Karpas-422 (cell line): ENCODE measurements at regions not wholly inside any gene's neighbourhood (a gene's known extent, or its start where the extent isn't known, plus 50 kb on each side); places are given as distances from the start of the nearest gene placed in this dataset.

ENCODE experiments used
- DNase-seq: peaks from one replicate; pipeline ENCODE4 v3.0.0-alpha.2; 2015
- H2AFZ ChIP-seq: fragments of 200-600 bp; sonication (generic); 2 replicates; pipeline ENCODE4 v1.6.1; 2014; ENCODE audit warnings: antibody characterized with exemption, low read length, mixed read lengths
- H3K27ac ChIP-seq: fragments of 200-600 bp; sonication (generic); 2 replicates; pipeline ENCODE4 v1.5.1; 2014; ENCODE audit warnings: mild to moderate bottlenecking, low read length, moderate library complexity
- H3K27me3 ChIP-seq: fragments of 200-600 bp; sonication (generic); 2 replicates; pipeline ENCODE4 v1.6.1; 2014; ENCODE audit warnings: low read length, mixed read lengths
- H3K36me3 ChIP-seq: fragments of 200-600 bp; sonication (generic); 2 replicates; pipeline ENCODE4 v1.6.1; 2014; ENCODE audit warnings: low read length, mixed read lengths; ENCODE audit not compliant: insufficient read depth
- H3K4me1 ChIP-seq: fragments of 200-600 bp; sonication (generic); 2 replicates; pipeline ENCODE4 v1.6.1; 2014; ENCODE audit warnings: mild to moderate bottlenecking, low read length, mixed read lengths
- H3K4me2 ChIP-seq: fragments of 200-600 bp; sonication (generic); 2 replicates; pipeline ENCODE4 v1.6.1; 2014; ENCODE audit warnings: low read length, low read depth, mild to moderate bottlenecking; ENCODE audit not compliant: poor library complexity, severe bottlenecking
- H3K4me3 ChIP-seq: fragments of 200-600 bp; sonication (generic); 2 replicates; pipeline ENCODE4 v1.5.1; 2014; ENCODE audit warnings: mild to moderate bottlenecking, antibody characterized with exemption, low read length, mixed read lengths
- H3K79me2 ChIP-seq: fragments of 200-600 bp; sonication (generic); 2 replicates; pipeline ENCODE4 v1.6.1; 2014; ENCODE audit warnings: mild to moderate bottlenecking, low read length, mixed read lengths
- H3K9ac ChIP-seq: fragments of 200-600 bp; sonication (generic); 2 replicates; pipeline ENCODE4 v1.6.0; 2014; ENCODE audit warnings: low read length
- H3K9me2 ChIP-seq: fragments of 200-600 bp; sonication (generic), shearing (Covaris generic); replicated peaks from 2 replicates; pipeline ENCODE4 v1.6.0; 2014; ENCODE audit warnings: mild to moderate bottlenecking, low read length, moderate library complexity; ENCODE audit not compliant: insufficient read depth
- H3K9me3 ChIP-seq: fragments of 300-700, 200-600 bp; sonication (generic); 2 replicates; pipeline ENCODE4 v1.6.1; 2014; ENCODE audit warnings: low read length, mixed read lengths
- H4K20me1 ChIP-seq: fragments of 200-600 bp; sonication (generic); 2 replicates; pipeline ENCODE4 v1.6.1; 2014; ENCODE audit warnings: mild to moderate bottlenecking, antibody characterized with exemption, low read length, low read depth; ENCODE audit not compliant: insufficient read depth

DNA sequence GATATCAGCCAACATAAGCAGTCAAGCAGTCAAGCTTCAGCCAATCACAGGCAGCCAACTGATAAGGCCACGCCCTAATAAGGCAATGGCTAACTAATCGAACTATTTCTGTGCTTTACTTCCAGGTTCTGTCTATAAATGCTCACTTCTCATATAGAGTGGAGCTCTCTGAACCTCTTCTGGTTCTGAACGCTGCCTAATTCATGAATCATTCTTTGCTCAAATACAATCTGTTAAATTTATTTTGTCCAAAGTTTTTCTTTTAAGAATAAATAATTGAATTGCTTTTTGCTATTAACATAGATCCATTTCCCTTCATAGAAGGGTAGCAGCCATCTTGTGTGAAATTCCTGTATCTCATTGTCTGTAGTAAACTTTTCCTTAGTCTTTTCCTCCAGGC lies 97.9 kb upstream of the TMEM72 start:
- Histone ChIP-seq H3K36me3 (no peaks in the 10 kb centered on the region), H3K27ac (no peak overlapping the region), H4K20me1 (no peaks in the 10 kb centered on the region), H3K9me2 (no peaks in the 10 kb centered on the region), H3K9ac (no peak overlapping the region), H3K4me1 (no peaks in the 10 kb centered on the region), H2AFZ (no peak overlapping the region), H3K27me3 (no peaks in the 10 kb centered on the region), H3K4me2 (no peak overlapping the region), H3K79me2 (no peaks in the 10 kb centered on the region), H3K9me3 (no peaks in the 10 kb centered on the region), H3K4me3 (no peak overlapping the region)
- no peak for DNase-seq

DNA sequence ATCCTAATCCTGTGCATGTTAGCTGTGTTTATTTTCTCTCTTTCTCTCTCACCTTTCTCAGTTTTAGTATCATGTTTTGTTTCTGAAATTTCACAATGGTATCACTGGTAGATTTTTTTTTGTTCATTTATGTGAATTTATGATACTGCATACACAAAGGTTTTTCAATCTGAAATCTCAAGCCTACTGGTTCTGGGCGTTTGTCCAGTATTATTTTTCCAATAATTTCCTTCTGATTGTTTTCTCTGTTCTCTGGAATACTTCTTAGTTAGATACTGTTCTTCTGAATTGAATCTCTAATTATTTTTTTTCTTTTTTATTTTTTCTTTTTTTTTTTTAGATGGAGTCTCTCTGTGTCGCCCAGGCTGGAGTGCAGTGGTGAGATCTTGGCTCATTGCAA lies 96.2 kb upstream of the TMEM72 start:
- Histone ChIP-seq H4K20me1 (no peaks in the 10 kb centered on the region), H2AFZ (no peak overlapping the region), H3K4me1 (no peaks in the 10 kb centered on the region), H3K27ac (no peak overlapping the region), H3K79me2 (no peaks in the 10 kb centered on the region), H3K9me2 (no peaks in the 10 kb centered on the region), H3K9ac (no peak overlapping the region), H3K4me3 (no peak overlapping the region), H3K9me3 (no peaks in the 10 kb centered on the region), H3K36me3 (no peaks in the 10 kb centered on the region), H3K27me3 (no peaks in the 10 kb centered on the region), H3K4me2 (no peak overlapping the region)
- no peak for DNase-seq

DNA sequence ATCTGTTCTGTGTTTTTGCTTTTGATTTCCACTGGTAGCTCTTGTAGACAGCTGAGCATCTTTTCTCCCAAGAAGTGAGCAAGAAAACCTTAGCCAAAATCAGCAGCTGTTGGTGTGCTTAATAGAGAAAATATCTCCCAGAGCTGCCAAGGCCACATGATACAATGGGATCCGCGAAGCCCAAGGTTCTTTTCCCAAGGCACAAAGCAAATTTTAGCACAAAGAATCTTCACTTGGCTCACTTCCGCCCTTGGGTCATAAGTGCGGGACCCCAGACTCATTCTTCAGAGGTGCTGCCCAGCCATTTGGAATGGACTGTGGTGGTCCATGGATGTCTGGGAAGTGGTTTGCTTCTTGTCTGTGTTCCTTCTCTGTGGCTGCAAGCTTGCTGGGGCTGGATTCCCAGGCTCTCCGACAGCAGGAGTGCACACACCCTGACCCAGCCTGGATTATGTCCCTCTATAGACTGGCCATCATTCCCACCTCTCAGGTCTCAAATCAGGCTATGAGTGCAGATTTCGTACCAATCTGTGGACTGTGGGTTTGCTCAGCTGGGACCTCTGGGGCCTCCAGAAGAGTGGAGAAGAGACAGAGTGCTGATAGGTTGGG lies 93.0 kb upstream of the TMEM72 start:
- Histone ChIP-seq H3K27ac (no peak overlapping the region), H3K9me3 (no peaks in the 10 kb centered on the region), H4K20me1 (no peaks in the 10 kb centered on the region), H3K4me2 (no peak overlapping the region), H3K9ac (no peak overlapping the region), H3K9me2 (no peaks in the 10 kb centered on the region), H3K4me1 (no peaks in the 10 kb centered on the region), H3K36me3 (no peaks in the 10 kb centered on the region), H2AFZ (no peak overlapping the region), H3K27me3 (no peaks in the 10 kb centered on the region), H3K4me3 (no peak overlapping the region), H3K79me2 (no peaks in the 10 kb centered on the region)
- no peak for DNase-seq

DNA sequence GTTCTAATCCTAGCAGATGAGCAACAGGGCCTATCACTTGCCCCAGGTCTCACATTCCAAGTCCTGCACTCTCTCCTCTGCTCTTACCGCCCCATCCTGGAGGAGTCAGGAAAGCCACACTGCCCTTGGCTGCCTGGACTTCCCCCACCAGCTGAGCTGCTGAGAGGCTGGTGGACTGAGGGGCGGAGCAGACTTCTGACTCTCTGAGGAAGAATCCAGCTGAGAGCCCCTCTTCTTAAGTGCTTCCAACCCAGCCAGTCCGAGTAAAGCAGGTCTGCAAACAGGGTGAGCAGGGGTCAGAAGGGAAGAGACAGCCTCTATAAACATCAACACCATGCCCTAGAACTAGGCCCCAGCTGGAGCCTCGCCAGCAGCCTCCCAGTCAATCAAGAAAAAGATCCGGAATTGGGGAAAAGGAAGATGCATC lies 92.4 kb upstream of the TMEM72 start:
- no peak overlapping the region for H3K9ac ChIP-seq
- no peak for DNase-seq
- no peaks in the 10 kb centered on the region for H3K9me3 ChIP-seq
- no peaks in the 10 kb centered on the region for H3K36me3 ChIP-seq
- no peak overlapping the region for H3K27ac ChIP-seq
- no peaks in the 10 kb centered on the region for H3K4me1 ChIP-seq
- no peaks in the 10 kb centered on the region for H3K27me3 ChIP-seq
- no peak overlapping the region for H3K4me3 ChIP-seq
- no peaks in the 10 kb centered on the region for H4K20me1 ChIP-seq
- no peak overlapping the region for H3K4me2 ChIP-seq
- H3K79me2 ChIP-seq = no peaks in the 10 kb centered on the region
- no peak overlapping the region for H2AFZ ChIP-seq
- H3K9me2 ChIP-seq = no peaks in the 10 kb centered on the region

GRCh38 chr10:44820094-44820493 lies 91.0 kb upstream of the TMEM72 start:
- H4K20me1 ChIP-seq = no peaks in the 10 kb centered on the region

DNA sequence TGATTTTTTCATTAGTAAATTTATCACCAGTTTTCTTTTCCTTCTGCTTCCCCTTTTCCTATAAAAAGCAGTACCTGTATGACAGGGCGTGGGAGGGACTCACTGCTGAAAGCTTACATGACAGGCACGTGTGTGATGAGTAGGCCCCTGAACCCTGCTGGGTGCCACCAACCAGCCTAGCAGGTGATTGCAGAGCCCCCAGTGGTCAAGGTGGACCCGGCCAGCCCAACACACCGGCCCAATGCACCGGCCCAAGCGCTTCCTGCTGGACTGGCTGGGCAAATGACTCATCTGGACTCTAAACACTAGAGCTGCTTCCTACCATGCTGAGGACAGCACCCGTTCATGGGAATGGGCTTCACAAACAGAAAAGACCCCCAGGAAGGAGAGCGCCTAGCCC lies 89.8 kb upstream of the TMEM72 start:
- Histone ChIP-seq H4K20me1 (no peaks in the 10 kb centered on the region), H3K9ac (no peak overlapping the region), H3K27me3 (no peaks in the 10 kb centered on the region), H3K4me1 (no peaks in the 10 kb centered on the region), H3K36me3 (no peaks in the 10 kb centered on the region), H2AFZ (no peak overlapping the region), H3K9me2 (no peaks in the 10 kb centered on the region), H3K4me3 (no peak overlapping the region), H3K79me2 (no peaks in the 10 kb centered on the region), H3K4me2 (no peak overlapping the region), H3K9me3 (no peaks in the 10 kb centered on the region), H3K27ac (no peak overlapping the region)
- no peak for DNase-seq

More at GRCh38 chr10:44820094-44820493, 91.0 kb upstream of the TMEM72 start:
- no peaks in the 10 kb centered on the region for H3K36me3 ChIP-seq
- no peaks in the 10 kb centered on the region for H3K79me2 ChIP-seq
- no peak overlapping the region for H3K27ac ChIP-seq
- H3K27me3 ChIP-seq = no peaks in the 10 kb centered on the region
- no peaks in the 10 kb centered on the region for H3K9me3 ChIP-seq
- DNase-seq = no peak
- H3K4me1 ChIP-seq = no peaks in the 10 kb centered on the region
- no peak overlapping the region for H3K4me2 ChIP-seq
- no peak overlapping the region for H3K4me3 ChIP-seq
- H3K9me2 ChIP-seq = no peaks in the 10 kb centered on the region
- H3K9ac ChIP-seq = no peak overlapping the region
- no peak overlapping the region for H2AFZ ChIP-seq

DNA sequence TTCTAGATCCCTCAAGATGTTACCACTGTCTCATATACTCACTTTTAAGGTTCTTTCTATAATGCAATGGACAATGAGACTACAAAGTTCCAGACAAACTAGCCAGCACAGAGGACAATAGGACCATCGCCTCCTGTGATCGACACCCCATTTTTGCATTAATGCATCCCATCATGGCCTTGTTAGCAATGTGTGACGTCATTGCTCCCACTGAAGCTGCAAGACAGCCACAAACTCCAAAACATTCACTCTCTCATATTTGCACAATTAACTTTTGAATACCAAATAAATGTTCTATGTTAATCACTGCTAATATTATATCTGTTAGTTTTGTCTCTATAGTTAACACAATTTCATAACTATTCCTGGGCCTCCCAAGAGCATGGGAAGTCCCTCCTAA lies 88.8 kb upstream of the TMEM72 start:
- DNase-seq = no peak
- H3K9me2 ChIP-seq = no peaks in the 10 kb centered on the region
- no peaks in the 10 kb centered on the region for H3K36me3 ChIP-seq
- H3K4me1 ChIP-seq = no peaks in the 10 kb centered on the region
- H3K9ac ChIP-seq = no peak overlapping the region
- no peaks in the 10 kb centered on the region for H4K20me1 ChIP-seq
- H3K27ac ChIP-seq = no peak overlapping the region
- H3K4me2 ChIP-seq = no peak overlapping the region
- no peaks in the 10 kb centered on the region for H3K79me2 ChIP-seq
- no peak overlapping the region for H3K4me3 ChIP-seq
- no peaks in the 10 kb centered on the region for H3K9me3 ChIP-seq
- no peak overlapping the region for H2AFZ ChIP-seq
- no peaks in the 10 kb centered on the region for H3K27me3 ChIP-seq

DNA sequence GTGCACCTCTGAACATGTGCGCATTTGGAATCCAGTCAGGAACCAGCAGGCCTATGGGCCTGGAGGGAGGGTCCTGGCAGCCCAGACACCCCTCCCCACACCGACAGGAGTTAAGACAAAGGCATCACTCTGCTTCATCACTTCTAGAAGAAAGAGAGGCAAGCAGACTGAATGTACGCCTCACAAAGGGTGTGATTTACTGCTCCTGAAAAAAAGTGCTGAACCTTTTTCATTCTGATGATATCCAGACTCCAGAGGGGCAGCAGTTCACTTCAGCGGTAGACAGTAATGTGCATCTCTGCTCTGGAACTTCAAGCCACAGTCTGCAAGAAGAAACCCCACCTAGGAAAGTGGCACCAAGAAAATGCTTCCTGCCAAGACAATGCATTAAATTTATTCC lies 88.2 kb upstream of the TMEM72 start:
- no peak overlapping the region for H3K9ac ChIP-seq
- no peaks in the 10 kb centered on the region for H3K9me3 ChIP-seq
- no peaks in the 10 kb centered on the region for H3K36me3 ChIP-seq
- no peaks in the 10 kb centered on the region for H3K79me2 ChIP-seq
- H4K20me1 ChIP-seq = no peaks in the 10 kb centered on the region
- no peak overlapping the region for H3K27ac ChIP-seq
- no peak overlapping the region for H3K4me3 ChIP-seq
- no peaks in the 10 kb centered on the region for H3K27me3 ChIP-seq
- no peak for DNase-seq
- no peaks in the 10 kb centered on the region for H3K4me1 ChIP-seq
- H3K4me2 ChIP-seq = no peak overlapping the region
- H2AFZ ChIP-seq = no peak overlapping the region
- no peaks in the 10 kb centered on the region for H3K9me2 ChIP-seq

GRCh38 chr10:44824607-44825006 lies 86.5 kb upstream of the TMEM72 start:
- no peaks in the 10 kb centered on the region for H3K9me3 ChIP-seq
- H3K9ac ChIP-seq = no peak overlapping the region
- no peak overlapping the region for H3K4me2 ChIP-seq
- H3K4me1 ChIP-seq = no peaks in the 10 kb centered on the region
- H2AFZ ChIP-seq = no peak overlapping the region
- no peaks in the 10 kb centered on the region for H3K9me2 ChIP-seq
- no peak overlapping the region for H3K4me3 ChIP-seq
- no peaks in the 10 kb centered on the region for H3K36me3 ChIP-seq
- no peaks in the 10 kb centered on the region for H4K20me1 ChIP-seq
- H3K79me2 ChIP-seq = no peaks in the 10 kb centered on the region
- no peak for DNase-seq
- H3K27me3 ChIP-seq = no peaks in the 10 kb centered on the region
- H3K27ac ChIP-seq = no peak overlapping the region
